ENCODE measurements at regions not wholly inside any gene's neighbourhood (a gene's known extent, or its start where the extent isn't known, plus 50 kb on each side); places are given as distances from the start of the nearest gene placed in this dataset.
"Not testable (repeated sequence)": the region's sequence is repeated elsewhere in the genome, so short reads cannot be mapped to it uniquely, and the experiment has no call there.

DNA sequence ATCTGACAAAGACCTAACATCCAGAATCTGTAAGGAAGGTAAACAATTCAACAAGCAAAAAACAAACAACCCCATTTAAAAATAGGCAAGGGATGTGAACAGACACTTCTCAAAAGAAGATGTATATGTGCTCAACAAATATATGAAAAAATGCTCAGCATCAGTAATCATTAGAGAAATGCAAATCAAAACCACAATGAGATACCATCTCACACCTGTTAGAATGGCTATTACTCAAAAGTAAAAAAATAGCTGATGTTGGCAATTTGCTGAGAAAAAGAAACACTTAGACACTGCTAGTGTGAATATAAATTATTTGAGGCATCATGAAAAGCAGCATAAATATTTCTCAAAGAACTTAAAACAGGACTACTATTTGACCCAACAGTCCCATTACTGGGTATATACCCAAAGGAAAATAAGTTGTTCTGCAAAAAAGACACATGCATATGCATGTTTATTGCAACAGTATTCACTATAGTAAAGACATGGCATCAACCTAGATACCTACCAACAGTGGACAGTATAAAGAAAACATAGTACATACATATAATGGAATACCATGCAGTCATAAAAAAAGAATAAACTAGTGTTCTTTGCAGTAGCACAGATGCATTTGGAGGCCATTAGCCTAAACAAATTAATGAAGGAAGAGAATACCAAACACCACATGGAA lies 980.1 kb downstream of the KCNMA1 start:
- DNase-seq = no peak

DNA sequence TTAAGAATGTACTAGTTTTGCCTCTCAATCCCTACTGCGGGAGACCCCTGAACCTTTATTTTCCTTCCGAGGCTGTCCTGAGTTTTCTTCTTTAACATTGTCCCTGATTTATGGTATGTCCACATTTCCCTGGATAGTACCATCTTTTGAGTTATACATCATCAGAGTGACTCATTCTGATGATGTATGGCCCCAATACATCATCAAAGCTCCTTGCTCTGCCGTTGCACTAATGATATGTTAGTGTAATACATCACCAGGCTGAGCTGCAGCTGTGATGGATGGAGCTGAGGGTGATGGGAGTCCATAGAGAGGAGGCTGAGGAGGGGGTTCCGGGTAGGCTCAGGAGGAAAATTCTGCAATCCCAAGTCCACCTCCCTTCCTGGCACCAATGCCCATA lies 986.5 kb downstream of the KCNMA1 start:
- DNase-seq = no peak

DNA sequence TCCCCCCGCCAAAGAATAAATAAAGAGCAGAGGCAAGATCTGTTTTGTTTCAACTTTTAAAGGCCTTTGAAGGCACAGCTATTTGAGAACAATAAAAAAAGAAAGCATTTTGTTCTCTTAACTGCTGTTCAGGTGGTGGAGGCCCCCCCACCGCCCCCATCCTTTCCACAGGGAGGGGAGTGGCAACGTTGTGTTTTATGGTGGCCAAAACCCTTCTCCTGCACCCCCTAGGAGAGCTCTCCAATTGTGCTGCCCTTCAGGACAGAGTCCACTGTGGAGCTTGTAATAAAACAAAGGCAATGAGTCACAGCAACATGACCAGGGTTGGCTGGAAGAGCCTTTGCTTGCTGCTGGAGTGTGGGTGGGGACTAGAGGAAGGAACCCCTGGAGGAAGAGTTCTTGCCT lies 987.9 kb downstream of the KCNMA1 start:
- peak; percentile 48 to 81 for DNase-seq

DNA sequence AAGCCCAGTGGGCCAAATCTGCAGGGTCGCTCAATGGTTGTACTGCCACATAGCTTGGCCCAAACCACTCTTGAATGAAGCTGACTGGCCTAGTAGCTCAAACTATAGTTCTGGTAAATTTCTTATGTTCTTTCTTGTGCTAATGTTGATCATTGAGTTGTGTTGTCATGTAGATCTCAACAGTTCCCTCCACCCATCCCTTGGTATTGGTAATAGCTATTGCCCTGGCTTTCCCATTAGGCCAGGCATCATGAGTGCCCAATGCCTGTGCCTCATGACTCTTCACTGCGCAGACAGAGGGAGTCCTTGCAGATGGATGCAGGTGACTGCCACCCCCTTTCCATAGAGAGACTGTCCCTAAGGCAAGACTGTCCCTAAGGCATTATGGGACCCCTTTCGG lies 988.4 kb downstream of the KCNMA1 start:
- DNase-seq = no peak

DNA sequence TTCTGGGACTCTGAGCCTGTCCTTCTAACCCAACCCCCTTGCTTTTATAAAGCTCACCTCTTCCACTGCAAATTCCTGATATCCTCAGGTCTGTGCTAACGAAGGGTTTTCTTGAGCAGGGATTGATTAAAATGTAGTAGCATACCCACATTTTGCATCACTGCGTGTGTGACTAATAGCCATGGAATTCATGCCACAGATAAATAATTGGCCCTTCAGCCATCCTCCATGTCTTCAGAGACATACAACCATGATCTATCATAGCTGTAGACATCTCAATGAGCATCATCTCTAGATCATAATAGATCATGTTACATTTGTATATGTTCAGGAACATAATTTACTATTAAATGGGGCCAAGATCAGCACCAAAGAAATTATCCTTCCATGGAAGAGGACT lies 990.3 kb downstream of the KCNMA1 start:
- DNase-seq = no peak

DNA sequence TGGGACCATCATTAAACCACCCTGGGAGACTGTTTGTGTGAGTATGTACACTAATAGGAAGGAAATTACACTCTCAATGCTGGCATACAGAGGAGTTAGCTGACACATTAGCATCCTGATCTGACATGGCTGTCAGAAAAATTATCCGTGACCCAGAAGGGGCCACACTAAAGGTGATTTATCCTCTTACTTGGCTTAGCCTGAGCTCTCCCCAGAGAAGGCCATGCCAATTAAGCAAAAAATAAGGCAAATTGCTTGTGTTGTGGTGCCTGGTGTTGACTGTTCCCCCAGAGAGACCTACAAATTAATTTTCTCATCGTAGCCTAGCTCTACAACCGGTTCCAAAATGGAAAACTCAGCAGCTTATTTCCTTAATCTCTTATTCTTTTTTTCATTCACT lies 992.3 kb downstream of the KCNMA1 start:
- DNase-seq = no peak

DNA sequence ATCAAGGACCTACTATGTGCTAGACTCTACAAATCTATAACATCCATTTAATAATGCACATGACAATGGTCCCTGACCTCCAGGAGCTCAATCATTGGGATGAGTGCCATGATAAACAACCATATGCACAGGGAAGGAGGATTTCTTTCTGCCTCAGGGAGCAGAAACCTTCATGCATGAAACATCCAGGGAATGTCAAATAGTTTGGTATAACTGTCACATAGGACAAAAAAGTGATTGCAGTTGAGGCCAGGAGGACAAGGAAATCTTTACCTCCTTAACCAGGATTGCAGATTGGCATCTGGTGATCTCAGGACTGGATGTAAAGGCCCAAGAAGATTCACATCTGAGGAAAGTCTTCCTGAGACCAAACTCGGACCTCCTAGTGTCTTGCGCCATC lies 993.1 kb downstream of the KCNMA1 start:
- no peak for DNase-seq

DNA sequence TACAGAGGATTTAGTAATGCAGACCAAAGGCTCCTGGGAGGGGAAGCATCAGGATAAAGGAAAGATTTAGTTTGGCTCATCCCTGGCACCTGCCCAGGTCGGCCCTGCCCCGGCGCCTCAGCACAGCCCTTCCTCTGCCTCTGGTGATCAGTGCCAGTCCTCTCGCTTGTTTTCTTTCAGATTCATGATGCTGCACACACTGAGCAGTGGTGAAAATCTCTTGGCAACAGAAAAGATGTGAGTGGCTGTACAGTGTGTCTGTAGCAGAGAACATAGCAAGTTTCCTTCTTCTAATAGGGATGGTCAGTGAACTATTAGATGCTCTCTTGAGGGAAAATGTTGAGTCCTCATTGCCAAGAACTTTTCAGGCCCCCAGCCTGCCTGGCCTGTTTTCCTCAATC lies 994.1 kb downstream of the KCNMA1 start:
- DNase-seq = no peak

DNA sequence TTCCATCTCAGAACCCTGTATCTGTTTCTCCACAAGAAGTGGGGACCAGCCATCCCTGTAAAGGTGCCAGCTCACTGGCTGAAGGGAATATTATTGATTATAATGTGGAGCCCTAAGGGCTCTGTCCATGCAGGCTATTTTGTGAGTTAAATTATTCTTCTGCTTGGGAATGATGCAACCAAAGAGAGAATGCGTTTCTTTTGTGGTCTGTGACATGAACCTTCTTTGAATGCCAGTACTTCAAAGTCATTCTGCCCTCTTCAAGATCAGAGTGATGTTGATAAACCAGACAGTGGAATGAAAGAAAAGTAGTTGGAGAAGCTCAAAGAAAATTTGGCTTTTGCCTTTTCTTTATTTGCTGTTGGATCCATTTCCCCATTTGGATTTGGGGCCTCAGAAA lies 995.2 kb downstream of the KCNMA1 start:
- no peak for DNase-seq

DNA sequence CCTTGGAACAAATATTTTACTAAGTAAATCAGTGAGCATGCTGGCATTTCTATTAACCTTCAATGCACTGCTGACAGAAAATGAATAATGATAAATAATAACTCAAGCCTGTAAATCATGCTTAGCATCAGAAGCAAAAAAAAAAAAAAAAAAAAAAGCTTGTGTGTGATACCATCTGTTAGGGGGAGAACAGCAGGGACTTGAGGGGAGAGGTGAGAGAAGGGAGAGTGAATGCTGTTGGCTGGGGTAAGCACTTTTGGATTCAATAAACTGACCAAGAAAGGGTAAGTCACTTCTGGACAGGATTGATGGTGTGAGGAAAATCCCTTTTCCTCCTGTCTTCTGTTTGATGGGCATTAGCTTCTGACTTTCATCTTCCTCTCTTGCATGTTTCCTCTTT lies 996.4 kb downstream of the KCNMA1 start:
- DNase-seq = no peak

DNA sequence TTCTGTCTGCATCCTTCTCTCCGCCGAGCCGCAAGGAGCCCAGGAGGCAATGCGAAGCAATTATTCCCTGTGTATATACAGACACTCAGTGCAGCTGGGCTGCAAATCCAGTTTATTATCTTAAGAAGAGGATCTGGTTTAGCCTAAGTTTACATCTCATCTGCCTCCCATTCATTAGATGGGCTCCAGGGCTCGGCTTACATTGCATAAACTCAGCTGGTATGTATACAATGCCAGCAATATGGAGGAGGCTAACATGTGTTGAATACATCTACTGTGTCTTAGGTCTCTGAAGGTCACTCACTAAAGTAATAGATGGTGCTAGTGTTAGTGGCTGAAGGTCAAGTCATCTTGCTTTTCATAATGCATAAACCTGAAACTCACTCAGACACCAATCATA lies 996.8 kb downstream of the KCNMA1 start:
- DNase-seq = no peak

DNA sequence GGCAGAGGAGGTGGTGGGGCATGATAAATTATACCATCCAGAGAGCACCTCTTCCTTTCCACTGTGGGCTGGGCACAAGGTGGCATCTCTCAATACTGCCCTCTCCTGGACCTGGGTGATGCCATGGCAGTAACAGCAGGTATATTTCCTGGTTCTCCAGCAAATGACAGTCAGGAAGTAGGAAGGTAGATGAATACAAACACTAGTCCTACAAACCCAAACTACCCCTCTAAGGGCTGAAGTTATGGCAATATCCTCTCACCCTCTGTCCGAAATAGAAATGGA lies 1004.9 kb downstream of the KCNMA1 start:
- no peak for DNase-seq

DNA sequence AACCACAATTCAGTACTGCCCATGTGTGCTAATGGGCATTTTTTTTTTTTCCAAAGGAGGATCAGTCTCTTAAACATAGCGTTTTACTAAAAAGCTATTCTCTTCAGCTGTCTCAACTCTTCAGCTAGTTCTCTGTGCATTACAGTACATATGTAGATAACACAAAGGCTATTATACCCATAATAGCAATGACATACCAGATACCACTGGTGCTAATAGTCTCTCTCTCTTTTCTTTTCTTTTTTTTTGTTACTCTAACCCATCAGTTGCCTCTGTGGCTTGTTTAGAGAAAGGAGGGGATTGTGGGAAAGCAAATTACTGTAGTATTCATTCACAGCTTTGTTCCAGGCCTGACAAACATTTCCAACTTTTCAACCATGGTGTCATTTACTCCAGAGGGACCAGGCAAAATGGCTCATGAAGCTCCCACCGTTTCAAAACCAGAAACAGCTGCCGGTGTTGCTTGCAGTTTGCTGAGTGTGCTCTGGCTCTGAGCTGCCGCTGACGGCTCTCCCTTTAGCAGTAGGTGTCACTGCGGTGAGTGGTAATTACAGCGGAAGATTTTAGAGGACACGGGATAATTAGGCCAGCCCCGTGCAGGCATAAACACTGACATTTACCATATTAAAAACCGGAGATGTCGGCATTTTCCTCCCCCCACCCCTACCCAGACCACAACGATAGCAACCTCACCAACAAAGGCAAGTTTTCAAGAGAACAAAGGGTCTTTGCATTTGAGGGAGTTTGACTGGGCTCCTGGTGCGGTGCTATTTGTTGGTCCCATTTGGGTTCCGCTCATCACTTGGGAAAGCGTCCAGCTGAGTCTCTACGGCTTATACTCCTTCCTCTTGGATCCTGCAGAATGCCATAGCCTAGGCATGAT lies 1005.5 kb downstream of the KCNMA1 start:
- no peak for DNase-seq

DNA sequence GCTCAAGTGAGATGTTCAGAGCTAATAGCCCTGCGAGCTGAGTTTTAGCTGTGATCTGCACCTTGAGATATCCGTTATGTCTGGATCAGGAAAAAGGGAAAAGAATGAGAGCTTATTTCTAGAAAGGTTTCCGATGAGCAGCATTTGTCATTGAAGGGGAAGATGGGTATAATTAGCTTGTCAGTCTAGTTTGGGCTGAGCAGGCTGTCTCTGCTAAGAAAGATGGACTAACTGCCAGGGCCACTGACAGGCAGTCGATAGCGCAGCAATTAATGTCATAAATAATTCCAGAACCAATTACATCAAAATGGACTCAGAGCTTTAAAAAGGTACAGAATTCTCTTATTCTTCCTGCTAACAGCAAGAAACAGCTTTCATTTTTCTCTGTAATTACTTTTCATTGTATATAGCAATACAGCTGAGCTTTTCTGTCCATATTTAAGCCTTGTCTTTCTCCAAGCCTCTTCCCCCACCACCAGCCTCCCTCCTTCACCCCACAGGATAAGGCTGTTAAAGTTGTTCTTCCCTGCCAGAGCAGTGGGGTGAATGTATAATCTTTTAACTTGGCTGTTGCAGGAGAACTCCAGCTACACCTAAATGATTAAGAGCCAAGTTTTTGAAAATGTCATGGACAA lies 1006.5 kb downstream of the KCNMA1 start:
- DNase-seq = no peak

DNA sequence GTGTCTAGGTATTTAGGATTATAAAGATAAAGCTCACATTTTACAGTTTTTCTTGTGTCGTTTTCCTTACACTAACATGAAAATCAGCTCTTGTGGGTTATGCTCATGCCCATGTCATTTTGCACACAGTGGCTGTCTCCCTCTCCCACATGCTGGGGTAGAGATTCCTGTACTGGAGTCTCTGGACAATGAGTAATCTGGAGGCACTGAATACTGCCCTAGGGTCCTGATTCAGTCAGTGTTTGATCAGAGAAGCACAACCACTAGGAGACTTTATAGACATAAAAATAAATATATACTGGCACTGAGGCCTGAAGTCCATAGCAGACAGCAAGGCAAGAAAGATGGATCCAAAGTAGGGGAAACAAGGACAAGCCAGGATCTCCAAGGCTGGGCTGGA lies 1008.8 kb downstream of the KCNMA1 start:
- DNase-seq = no peak

DNA sequence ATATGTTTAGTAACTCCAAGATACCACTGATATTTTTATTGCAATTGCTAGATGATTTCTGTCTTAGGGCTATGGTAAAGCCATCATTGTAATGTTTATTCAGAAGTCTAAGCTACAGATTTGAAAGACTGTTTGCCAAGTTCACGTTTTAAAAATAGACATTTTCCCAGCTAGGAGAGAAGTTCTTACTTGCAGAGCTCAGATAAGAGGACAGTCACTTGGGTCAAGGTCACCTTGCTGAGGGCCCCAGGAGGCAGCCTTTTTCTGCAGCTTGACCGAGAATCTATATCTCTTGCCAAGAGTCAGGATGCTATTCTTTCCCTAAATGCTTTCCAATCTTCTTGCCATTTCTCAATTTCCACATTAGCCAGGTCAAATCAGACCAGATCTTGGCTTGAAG lies 1011.2 kb downstream of the KCNMA1 start:
- no peak for DNase-seq

DNA sequence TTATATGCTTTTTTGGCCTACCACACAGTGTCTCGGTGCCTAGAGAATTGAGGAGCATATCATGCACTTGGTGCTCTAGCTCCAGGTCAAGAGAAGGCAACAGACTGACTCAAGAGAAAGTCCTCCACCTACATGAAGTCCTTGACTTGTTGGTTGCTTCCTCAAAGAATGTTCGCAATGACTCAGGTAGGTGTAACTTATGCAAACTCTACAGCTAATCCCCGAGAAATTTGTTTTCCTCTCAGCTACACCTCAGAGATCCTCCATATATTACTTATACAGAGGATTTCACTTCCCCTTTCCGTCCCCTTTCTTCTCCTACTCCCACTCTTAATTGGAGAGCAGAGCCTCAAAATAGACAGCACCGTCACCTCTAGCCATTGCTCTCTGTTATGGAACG lies 1013.1 kb downstream of the KCNMA1 start:
- DNase-seq = peak; percentile 6 to 48

DNA sequence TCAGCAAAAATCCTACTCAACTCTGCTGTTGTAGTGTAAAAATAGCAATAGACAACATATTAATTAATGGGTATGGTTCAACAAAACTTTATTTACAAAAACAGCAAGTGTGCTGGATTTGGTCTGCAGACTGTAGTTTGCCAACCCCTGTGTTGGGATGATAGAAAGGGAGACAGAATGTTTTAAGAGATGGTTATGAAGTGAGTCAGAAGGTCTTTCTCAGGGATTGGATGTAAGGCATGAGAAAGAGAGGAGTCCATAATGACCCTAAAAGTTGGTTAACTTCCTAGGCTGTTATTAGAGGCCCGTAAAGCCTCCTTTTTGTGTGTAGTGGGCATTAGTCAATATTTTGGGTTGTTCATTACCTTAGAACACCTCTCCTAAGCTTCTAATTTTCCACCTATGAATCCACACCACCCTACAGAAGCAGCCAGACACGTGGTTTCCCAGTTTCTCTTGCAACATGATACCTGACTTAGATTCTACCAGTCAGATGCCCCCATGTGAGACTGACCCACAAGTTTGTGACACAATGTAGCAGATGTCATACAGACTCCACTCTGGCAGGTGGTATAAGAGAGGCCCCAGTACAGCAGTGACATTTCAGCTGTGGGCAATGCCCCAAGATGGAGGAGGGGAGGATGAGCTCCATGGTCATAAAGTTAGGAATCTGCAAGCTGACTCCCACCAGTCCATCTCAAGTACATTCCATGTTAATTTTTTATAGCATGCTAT lies 1015.6 kb downstream of the KCNMA1 start:
- no peak for DNase-seq

DNA sequence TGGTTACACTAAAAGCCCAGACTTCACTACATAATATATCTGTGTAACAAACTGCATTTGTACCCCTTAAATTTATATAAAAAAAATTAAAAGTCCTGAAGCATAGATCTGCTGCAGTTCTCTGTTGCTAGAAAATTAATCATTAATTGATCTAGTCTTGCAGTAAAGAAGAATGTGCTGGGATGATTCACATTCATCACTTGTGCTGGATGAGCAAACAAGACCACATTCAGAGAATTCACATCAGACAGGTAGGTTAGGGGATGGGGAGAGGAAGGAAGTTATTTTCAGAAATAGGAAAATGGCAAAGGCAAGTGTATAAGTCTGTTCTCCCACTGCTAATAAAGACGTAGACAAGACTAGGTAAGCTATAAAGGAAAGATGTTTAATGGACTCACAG lies 1019.0 kb downstream of the KCNMA1 start:
- no peak for DNase-seq

DNA sequence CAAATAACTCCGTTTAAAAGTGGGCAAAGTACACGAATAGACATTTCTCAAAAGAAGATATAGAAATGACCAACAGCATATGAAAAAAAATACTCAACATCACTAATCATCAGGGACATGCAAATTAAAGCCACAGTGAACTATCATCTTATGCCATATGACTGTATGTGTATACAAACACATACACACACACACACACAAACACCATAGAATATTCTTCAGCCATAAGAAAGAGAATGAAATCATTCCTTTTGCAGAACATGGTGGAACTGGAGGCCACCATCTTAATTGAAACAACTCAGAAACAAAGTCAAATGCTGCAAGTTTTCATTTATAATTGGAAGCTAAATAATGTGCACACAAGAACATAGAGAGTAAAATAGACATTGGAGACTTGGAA lies 1019.4 kb downstream of the KCNMA1 start:
- no peak for DNase-seq

DNA sequence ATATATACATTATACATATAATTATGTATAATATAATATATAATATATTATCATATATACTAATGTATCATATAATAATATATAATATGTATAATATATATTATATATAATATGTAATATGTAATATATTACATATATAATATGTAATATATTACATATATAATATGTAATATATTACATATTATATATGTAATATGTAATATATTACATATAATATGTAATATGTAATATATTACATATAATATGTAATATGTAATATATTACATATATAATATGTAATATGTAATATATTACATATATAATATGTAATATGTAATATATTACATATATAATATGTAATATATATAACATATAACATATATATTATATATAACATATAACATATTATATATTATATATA lies 1020.9 kb downstream of the KCNMA1 start:
- DNase-seq = not testable (repeated sequence)

DNA sequence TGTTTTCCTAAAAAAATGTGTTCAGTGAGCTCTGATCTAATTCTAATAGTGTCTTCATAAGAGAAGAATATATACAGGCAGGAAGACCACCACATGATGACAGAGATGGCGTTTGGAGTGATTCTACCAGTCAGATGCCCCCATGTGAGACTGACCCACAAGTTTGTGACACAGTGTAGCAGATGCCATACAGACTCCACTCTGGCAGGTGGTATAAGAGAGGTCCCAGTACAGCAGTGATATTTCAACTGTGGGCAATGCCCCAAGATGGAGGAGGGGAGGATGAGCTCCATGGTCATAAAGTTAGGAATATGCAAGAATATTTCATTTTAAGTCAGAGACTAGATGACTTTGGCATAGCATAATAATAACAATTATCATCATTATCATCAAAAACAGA lies 1022.6 kb downstream of the KCNMA1 start:
- no peak for DNase-seq

Measured in inflammatory macrophage treated with lipopolysaccharide for 1 hour (primary cell).